ENCODE measurements at regions not wholly inside any gene's neighbourhood (a gene's known extent, or its start where the extent isn't known, plus 50 kb on each side); places are given as distances from the start of the nearest gene placed in this dataset.

GRCh38 chr16:85534536-85535351 is 78.4 kb upstream of the GSE1 start:
- peaks cover 3% of the 10 kb centered on the region; the same call in 1 of the 2 replicates for H3K9me1 ChIP-seq (ENCODE audit: insufficient read depth, low read length)
- no peak overlapping the region for H3K23ac ChIP-seq (ENCODE audit: low read depth, low read length)
- no peak overlapping the region for H3K56ac ChIP-seq (ENCODE audit: extremely low read depth, insufficient read depth, low read length)
- no peak overlapping the region for H2BK5ac ChIP-seq (ENCODE audit: low read depth, low read length, poor library complexity, severe bottlenecking)
- no peak overlapping the region for H2BK15ac ChIP-seq (ENCODE audit: low read depth, low read length)
- no peak overlapping the region for H2BK120ac ChIP-seq (ENCODE audit: low read depth, low read length)
- H3K36me3 ChIP-seq (ENCODE audit: control insufficient read depth, insufficient read depth, low read length) = peaks cover 2% of the 10 kb centered on the region; the same call in 1 of the 2 replicates
- no peak overlapping the region for H4K91ac ChIP-seq (ENCODE audit: insufficient read depth, low read depth, low read length)
- no peak overlapping the region for H3K14ac ChIP-seq (replicated peaks; ENCODE audit: low read depth, low read length)
- no peak overlapping the region for H3K4me2 ChIP-seq (ENCODE audit: low read depth, low read length)
- intact Hi-C loops (cut with micrococcal nuclease) (no loop called here), dilution Hi-C loops (cut with HindIII; ENCODE audit: low sequenced_read_pairs, unreplicated experiment) (no loop called here), in situ Hi-C loops (cut with MboI; ENCODE audit: low sequenced_read_pairs) (no loop called here)
- no peak overlapping the region for H2AK5ac ChIP-seq (ENCODE audit: low read depth, low read length)
- no peak overlapping the region for H4K8ac ChIP-seq (ENCODE audit: low read depth in 2 of 2, low read length in 2 of 2)
- H3K79me1 ChIP-seq (ENCODE audit: low read depth in 1 of 2, low read length in 2 of 2) = peaks cover 6 to 28% of the 10 kb centered on the region in 2 experiments
- TF ChIP-seq NFE2L2 (IDR thresholded peaks at IDR 0.05; ENCODE audit: low read depth, low read length) (no peak), BHLHE40 (IDR thresholded peaks at IDR 0.05; ENCODE audit: low read depth, low read length) (no peak), MAFK (IDR thresholded peaks at IDR 0.05; ENCODE audit: low read depth, low read length) (no peak), FOS (IDR thresholded peaks at IDR 0.05; ENCODE audit: low read depth, low read length) (no peak), CHD1 (IDR thresholded peaks at IDR 0.05; ENCODE audit: low read depth, low read length) (no peak), MXI1 (IDR thresholded peaks at IDR 0.05; ENCODE audit: borderline replicate concordance, low read depth, low read length) (no peak), CEBPB (IDR thresholded peaks at IDR 0.05; ENCODE audit: low read depth, low read length) (no peak), RCOR1 (IDR thresholded peaks at IDR 0.05; ENCODE audit: insufficient replicate concordance, low read length) (no peak), USF2 (IDR thresholded peaks at IDR 0.05; ENCODE audit: low read depth, low read length) (no peak), RFX5 (IDR thresholded peaks at IDR 0.05; ENCODE audit: low read depth, low read length) (no peak), SMC3 (IDR thresholded peaks at IDR 0.05; ENCODE audit: low read depth, low read length) (no peak), ELK1 (IDR thresholded peaks at IDR 0.05; ENCODE audit: borderline replicate concordance, low read depth, low read length) (no peak), POLR2A (IDR thresholded peaks at IDR 0.05; ENCODE audit: low read depth, low read length) (no peak), CTCF (conservative IDR thresholded peaks at IDR 0.05; ENCODE audit: low read depth, low read length) (no peak)
- no peaks in the 10 kb centered on the region for H3K27me3 ChIP-seq (ENCODE audit: control insufficient read depth, insufficient read depth, low read length)
- no peak overlapping the region for H3K27ac ChIP-seq (ENCODE audit: insufficient read depth, low read length)
- H3K4me1 ChIP-seq (ENCODE audit: control insufficient read depth, insufficient read depth, low read length) = peaks cover 7% of the 10 kb centered on the region; the same call in 1 of the 2 replicates
- no peak overlapping the region for H2BK20ac ChIP-seq (ENCODE audit: low read depth, low read length)
- H2AFZ ChIP-seq (replicated peaks; ENCODE audit: low read length, poor library complexity) = no peak overlapping the region
- no peak overlapping the region for H4K5ac ChIP-seq (ENCODE audit: low read depth, low read length)
- no peak overlapping the region for H2AK9ac ChIP-seq (replicated peaks; ENCODE audit: low read depth, low read length, poor library complexity)
- CTCF ChIA-PET = interaction anchor here (1.4 kb wide), 1 partner anchor 9 kb away, joined by 3 read pairs; no protein-coding TSS in a partner anchor
- H3K9ac ChIP-seq (ENCODE audit: low read depth, low read length) = no peak overlapping the region
- BruUV-seq (replicated peaks) = no TSS peak
- WGBS, 2 experiments (ENCODE audit: extremely low coverage in 2 of 2, insufficient read length in 1 of 2) = 92% methylated on average over 18 of the region's 34 CpGs; no CpG with 5 or more reads in 1 of the 2 experiments
- POLR2A ChIA-PET (ENCODE audit: unreplicated experiment) = no interaction called here
- ATAC-seq (ENCODE audit: low read depth) = no peak
- H4K20me1 ChIP-seq (ENCODE audit: insufficient read depth, low read length) = peaks cover 4% of the 10 kb centered on the region
- H3K4me3 ChIP-seq (ENCODE audit: insufficient read depth, low read depth, low read length) = no peak overlapping the region
- H3K9me3 ChIP-seq (ENCODE audit: control insufficient read depth, insufficient read depth, low read length) = peaks cover 7% of the 10 kb centered on the region
- no peak overlapping the region for H3K18ac ChIP-seq (ENCODE audit: low read depth, low read length)
- DNase-seq = no peak
- no peak overlapping the region for H3K4ac ChIP-seq (ENCODE audit: low read depth, low read length)

Measured in IMR-90 (cell line).